ENCODE measurements at regions not wholly inside any gene's neighbourhood (a gene's known extent, or its start where the extent isn't known, plus 50 kb on each side); places are given as distances from the start of the nearest gene placed in this dataset.

DNA sequence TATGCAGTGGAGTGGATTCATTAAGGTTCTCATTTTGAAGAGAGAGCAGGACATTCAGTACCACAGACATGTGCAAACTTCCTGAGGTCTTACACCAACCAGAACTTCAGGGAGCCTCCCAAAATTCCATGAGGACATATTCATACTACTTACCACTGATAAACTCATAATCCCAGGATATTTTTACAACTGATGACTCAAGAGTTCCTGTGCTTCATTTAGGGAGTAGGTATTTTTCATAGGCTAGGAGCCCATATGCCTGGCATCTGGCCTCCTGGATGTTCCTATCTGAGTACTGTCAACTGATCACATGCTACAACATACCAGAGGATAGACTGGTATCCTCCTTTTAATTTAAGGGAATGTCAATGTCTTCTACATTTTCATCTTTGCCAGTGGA is 578.0 kb downstream of the EFNA5 start:
- ChIA-PET POLR2A (no interaction called here), CTCF (no interaction called here)
- TF ChIP-seq ELF4 (IDR thresholded peaks at IDR 0.05), result no peak
- TF ChIP-seq ARNT (IDR thresholded peaks at IDR 0.05), result no peak
- TF ChIP-seq L3MBTL2 (conservative IDR thresholded peaks at IDR 0.05), result no peak
- TF ChIP-seq FOXK2 (IDR thresholded peaks at IDR 0.05), result no peak
- DNase-seq (ENCODE audit: extremely low spot score), result no peak

DNA sequence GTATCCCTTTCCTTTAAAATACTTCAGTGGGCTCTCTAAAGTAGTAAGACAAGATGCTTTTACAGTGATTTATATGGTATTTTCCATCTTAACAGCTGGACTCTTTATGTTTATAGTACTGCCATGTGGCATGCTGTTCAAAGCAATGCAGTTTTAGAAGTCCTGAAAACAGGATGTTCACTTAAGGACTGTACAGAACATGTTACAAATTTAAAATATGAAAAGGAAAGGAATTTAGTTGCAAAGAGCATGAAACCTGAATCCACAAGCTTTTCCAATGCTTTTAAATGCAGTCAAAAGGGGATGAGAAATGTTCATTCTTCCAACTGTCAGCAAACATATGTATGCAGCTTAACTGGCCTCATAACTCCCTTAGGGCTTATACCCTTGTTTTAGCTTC is 580.2 kb downstream of the EFNA5 start:
- no peak for DNase-seq (ENCODE audit: extremely low spot score)
- ChIA-PET CTCF (no interaction called here), POLR2A (no interaction called here)
- TF ChIP-seq ZNF384 (IDR thresholded peaks at IDR 0.05) (no peak), L3MBTL2 (conservative IDR thresholded peaks at IDR 0.05) (no peak), LEF1 (IDR thresholded peaks at IDR 0.05; ENCODE audit: borderline replicate concordance) (no peak), SUZ12 (IDR thresholded peaks at IDR 0.05) (no peak), TARDBP (IDR thresholded peaks at IDR 0.05) (no peak), ELF4 (IDR thresholded peaks at IDR 0.05) (no peak), FOXA1 (IDR thresholded peaks at IDR 0.05) (no peak), SP1 (IDR thresholded peaks at IDR 0.05) (no peak), ARNT (IDR thresholded peaks at IDR 0.05) (no peak), BHLHE40 (IDR thresholded peaks at IDR 0.05; ENCODE audit: borderline replicate concordance) (no peak), CTBP1 (IDR thresholded peaks at IDR 0.05; ENCODE audit: borderline replicate concordance) (no peak)

DNA sequence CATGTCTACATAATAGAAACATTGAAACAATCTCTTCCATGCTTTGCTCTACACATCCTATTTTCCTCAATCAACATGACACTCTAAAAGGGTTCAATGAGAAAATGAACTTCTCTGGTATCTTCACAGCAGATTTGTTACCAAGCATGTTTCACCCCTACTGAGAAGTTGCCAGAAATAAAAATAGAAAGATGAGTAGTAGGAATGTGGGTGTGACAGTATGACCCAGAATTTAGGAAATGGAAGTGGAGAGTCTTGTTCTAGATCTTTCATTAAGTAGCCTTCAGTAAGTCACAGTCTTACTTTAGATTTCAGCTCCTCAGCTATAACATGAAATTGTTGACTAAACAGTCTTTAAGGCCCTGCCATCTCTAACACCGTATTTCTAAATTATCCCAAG is 581.8 kb downstream of the EFNA5 start:
- DNase-seq (ENCODE audit: extremely low spot score), result no peak
- ChIA-PET CTCF (no interaction called here), POLR2A (no interaction called here)
- TF ChIP-seq SP1 (IDR thresholded peaks at IDR 0.05) (no peak), BHLHE40 (IDR thresholded peaks at IDR 0.05; ENCODE audit: borderline replicate concordance) (no peak), ELF4 (IDR thresholded peaks at IDR 0.05) (no peak), FOXK2 (IDR thresholded peaks at IDR 0.05) (no peak), CTBP1 (IDR thresholded peaks at IDR 0.05; ENCODE audit: borderline replicate concordance) (no peak), HDGF (IDR thresholded peaks at IDR 0.05; ENCODE audit: borderline replicate concordance) (no peak), ZNF384 (IDR thresholded peaks at IDR 0.05) (no peak)

DNA sequence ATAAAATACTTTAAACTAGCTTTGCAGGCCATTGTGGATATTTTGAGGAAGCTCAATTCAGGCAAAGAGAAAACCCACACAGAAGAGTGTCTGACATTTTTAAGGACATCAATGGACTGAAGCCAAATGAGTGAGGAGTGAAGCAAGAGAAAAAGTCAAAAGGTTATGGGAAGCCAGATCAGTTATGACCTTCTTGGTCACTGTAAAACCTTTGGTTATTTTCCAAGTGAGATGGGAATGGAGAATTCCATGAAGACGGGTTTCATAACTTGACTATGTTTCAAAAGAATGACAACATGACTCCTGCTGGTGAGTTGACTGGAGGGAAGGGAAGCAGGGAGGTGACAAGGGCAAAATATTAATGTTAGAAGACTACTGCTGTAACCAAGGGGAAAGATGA is 585.2 kb downstream of the EFNA5 start:
- TF ChIP-seq HDGF (IDR thresholded peaks at IDR 0.05; ENCODE audit: borderline replicate concordance) (no peak), SUZ12 (IDR thresholded peaks at IDR 0.05) (no peak), ARNT (IDR thresholded peaks at IDR 0.05) (no peak), L3MBTL2 (conservative IDR thresholded peaks at IDR 0.05) (no peak), FOXA1 (IDR thresholded peaks at IDR 0.05) (no peak), CTBP1 (IDR thresholded peaks at IDR 0.05; ENCODE audit: borderline replicate concordance) (no peak), FOXK2 (IDR thresholded peaks at IDR 0.05) (no peak), ELF4 (IDR thresholded peaks at IDR 0.05) (no peak), NFRKB (IDR thresholded peaks at IDR 0.05) (no peak), ZNF384 (IDR thresholded peaks at IDR 0.05) (no peak), FOXM1 (IDR thresholded peaks at IDR 0.05; ENCODE audit: borderline replicate concordance) (no peak), LEF1 (IDR thresholded peaks at IDR 0.05; ENCODE audit: borderline replicate concordance) (no peak), BHLHE40 (IDR thresholded peaks at IDR 0.05; ENCODE audit: borderline replicate concordance) (no peak)
- TF ChIP-seq, protein P1, sequence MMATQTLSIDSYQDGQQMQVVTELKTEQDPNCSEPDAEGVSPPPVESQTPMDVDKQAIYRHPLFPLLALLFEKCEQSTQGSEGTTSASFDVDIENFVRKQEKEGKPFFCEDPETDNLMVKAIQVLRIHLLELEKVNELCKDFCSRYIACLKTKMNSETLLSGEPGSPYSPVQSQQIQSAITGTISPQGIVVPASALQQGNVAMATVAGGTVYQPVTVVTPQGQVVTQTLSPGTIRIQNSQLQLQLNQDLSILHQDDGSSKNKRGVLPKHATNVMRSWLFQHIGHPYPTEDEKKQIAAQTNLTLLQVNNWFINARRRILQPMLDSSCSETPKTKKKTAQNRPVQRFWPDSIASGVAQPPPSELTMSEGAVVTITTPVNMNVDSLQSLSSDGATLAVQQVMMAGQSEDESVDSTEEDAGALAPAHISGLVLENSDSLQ (IDR thresholded peaks at IDR 0.05), result no peak
- no peak for DNase-seq (ENCODE audit: extremely low spot score)
- CTCF ChIA-PET, result no interaction called here
- POLR2A ChIA-PET, result no interaction called here

DNA sequence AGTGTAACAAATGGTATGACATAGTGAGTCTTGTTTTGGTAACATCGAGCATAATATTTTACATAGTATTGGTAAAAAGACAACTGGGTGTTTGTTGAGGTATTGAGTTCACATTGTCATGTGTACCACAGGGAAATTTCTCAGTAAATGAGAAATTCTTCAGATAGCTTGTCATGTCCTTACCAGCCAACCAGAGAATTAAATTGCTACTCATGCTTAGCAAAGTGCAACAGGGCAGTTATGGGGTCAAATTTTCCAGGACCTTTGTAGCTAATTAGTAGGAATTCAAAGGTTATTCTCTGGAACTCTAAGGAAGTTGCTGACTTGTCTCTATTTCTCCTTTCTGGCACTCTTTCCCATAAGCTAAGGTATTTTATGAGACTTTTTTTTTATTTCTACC is 595.7 kb downstream of the EFNA5 start:
- no peak for DNase-seq (ENCODE audit: extremely low spot score)
- TF ChIP-seq TARDBP (IDR thresholded peaks at IDR 0.05) (no peak), L3MBTL2 (conservative IDR thresholded peaks at IDR 0.05) (no peak), HDGF (IDR thresholded peaks at IDR 0.05; ENCODE audit: borderline replicate concordance) (no peak), NFRKB (IDR thresholded peaks at IDR 0.05) (no peak), FOXA1 (IDR thresholded peaks at IDR 0.05) (no peak), ZNF384 (IDR thresholded peaks at IDR 0.05) (no peak), ELF4 (IDR thresholded peaks at IDR 0.05) (no peak), FOXK2 (IDR thresholded peaks at IDR 0.05) (no peak), SUZ12 (IDR thresholded peaks at IDR 0.05) (no peak), CTBP1 (IDR thresholded peaks at IDR 0.05; ENCODE audit: borderline replicate concordance) (no peak), BHLHE40 (IDR thresholded peaks at IDR 0.05; ENCODE audit: borderline replicate concordance) (no peak), SP1 (IDR thresholded peaks at IDR 0.05) (no peak), FOXM1 (IDR thresholded peaks at IDR 0.05; ENCODE audit: borderline replicate concordance) (no peak), ARNT (IDR thresholded peaks at IDR 0.05) (no peak), LEF1 (IDR thresholded peaks at IDR 0.05; ENCODE audit: borderline replicate concordance) (no peak)
- TF ChIP-seq, protein P1 (IDR thresholded peaks at IDR 0.05), result no peak
- POLR2A ChIA-PET, result no interaction called here
- CTCF ChIA-PET, result no interaction called here

DNA sequence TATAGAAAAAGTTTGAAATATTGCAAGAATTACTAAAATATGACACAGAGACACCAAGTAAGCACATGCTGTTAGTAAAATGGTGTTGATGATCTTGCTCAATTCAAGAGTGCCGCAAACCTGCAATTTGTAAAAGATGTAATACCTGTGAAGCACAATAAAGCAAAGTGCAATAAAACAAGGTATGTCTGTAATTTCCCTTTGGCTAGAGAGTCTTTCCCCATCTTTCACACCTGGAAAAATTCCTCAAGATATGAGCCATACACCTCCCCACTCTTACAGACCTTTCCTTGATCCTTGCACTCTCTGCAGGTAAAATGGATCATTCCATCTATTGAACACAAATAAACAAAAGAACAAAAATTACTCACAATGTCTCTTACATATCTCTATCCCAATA is 597.8 kb downstream of the EFNA5 start:
- POLR2A ChIA-PET, result no interaction called here
- TF ChIP-seq TARDBP (IDR thresholded peaks at IDR 0.05) (no peak), SUZ12 (IDR thresholded peaks at IDR 0.05) (no peak), NFRKB (IDR thresholded peaks at IDR 0.05) (no peak), FOXK2 (IDR thresholded peaks at IDR 0.05) (no peak), FOXM1 (IDR thresholded peaks at IDR 0.05; ENCODE audit: borderline replicate concordance) (no peak), ARNT (IDR thresholded peaks at IDR 0.05) (no peak), HDGF (IDR thresholded peaks at IDR 0.05; ENCODE audit: borderline replicate concordance) (no peak), BHLHE40 (IDR thresholded peaks at IDR 0.05; ENCODE audit: borderline replicate concordance) (no peak), CTBP1 (IDR thresholded peaks at IDR 0.05; ENCODE audit: borderline replicate concordance) (no peak), ZNF384 (IDR thresholded peaks at IDR 0.05) (no peak), FOXA1 (IDR thresholded peaks at IDR 0.05) (no peak), L3MBTL2 (conservative IDR thresholded peaks at IDR 0.05) (no peak), ELF4 (IDR thresholded peaks at IDR 0.05) (no peak), LEF1 (IDR thresholded peaks at IDR 0.05; ENCODE audit: borderline replicate concordance) (no peak), SP1 (IDR thresholded peaks at IDR 0.05) (no peak)
- TF ChIP-seq, protein P1 (IDR thresholded peaks at IDR 0.05), result no peak
- no peak for DNase-seq (ENCODE audit: extremely low spot score)
- CTCF ChIA-PET, result no interaction called here

Measured in HEK293T (cell line).